ENCODE measurements at regions not wholly inside any gene's neighbourhood (a gene's known extent, or its start where the extent isn't known, plus 50 kb on each side); places are given as distances from the start of the nearest gene placed in this dataset.
A peak's percentile ranks its signal among the peaks of the same experiment; 100 is the strongest.

GRCh38 chr12:46983959-46984841 lies 95.2 kb upstream of the PCED1B start (continued):
- TF ChIP-seq KIAA2018 (CRISPR knock-in tag; IDR thresholded peaks at IDR 0.05; ENCODE audit: borderline replicate concordance) (no peak), FOXA1 (IDR thresholded peaks at IDR 0.05) (0 out of 2 replicates have a peak, but pooled peaks have one; percentile 14), FOXA1 (CRISPR knock-in tag; IDR thresholded peaks at IDR 0.05) (peak; percentile 87), RAD21 (CRISPR knock-in tag; IDR thresholded peaks at IDR 0.05) (peak; percentile 77)

Measured in HepG2 (cell line).